Stimulated activated CD4-positive, alpha-beta T cell treated with anti-CD3 and anti-CD28 coated beads, TNF-alpha, amount 100 ng/mL, for 4 hours (primary cell): ENCODE measurements at regions not wholly inside any gene's neighbourhood (a gene's known extent, or its start where the extent isn't known, plus 50 kb on each side); places are given as distances from the start of the nearest gene placed in this dataset.
"Not testable (repeated sequence)": the region's sequence is repeated elsewhere in the genome, so short reads cannot be mapped to it uniquely, and the experiment has no call there.

Experiments
- DNase-seq, 3 experiments: peaks; one replicate each; pipeline ENCODE4 v3.0.0-alpha.2; 2020; ENCODE audit warnings: low read depth in 3 of 3

GRCh38 chrX:73943693-73944562 lies 91.4 kb upstream of the XIST start:
- DNase-seq = peak; percentile 55 to 73 (median 67)

GRCh38 chrX:73940893-73941470 lies 88.5 kb upstream of the XIST start:
- no peak for DNase-seq

- not testable (repeated sequence) for DNase-seq
Measured at GRCh38 chrX:73937843-73938242, 85.3 kb upstream of the XIST start.

GRCh38 chrX:73932522-73932921 lies 80.0 kb upstream of the XIST start:
- no peak for DNase-seq

- DNase-seq = no peak
Measured at GRCh38 chrX:73930300-73930699, 77.8 kb upstream of the XIST start.

- no peak for DNase-seq
Measured at GRCh38 chrX:73922856-73923455, 70.4 kb upstream of the XIST start.

DNA sequence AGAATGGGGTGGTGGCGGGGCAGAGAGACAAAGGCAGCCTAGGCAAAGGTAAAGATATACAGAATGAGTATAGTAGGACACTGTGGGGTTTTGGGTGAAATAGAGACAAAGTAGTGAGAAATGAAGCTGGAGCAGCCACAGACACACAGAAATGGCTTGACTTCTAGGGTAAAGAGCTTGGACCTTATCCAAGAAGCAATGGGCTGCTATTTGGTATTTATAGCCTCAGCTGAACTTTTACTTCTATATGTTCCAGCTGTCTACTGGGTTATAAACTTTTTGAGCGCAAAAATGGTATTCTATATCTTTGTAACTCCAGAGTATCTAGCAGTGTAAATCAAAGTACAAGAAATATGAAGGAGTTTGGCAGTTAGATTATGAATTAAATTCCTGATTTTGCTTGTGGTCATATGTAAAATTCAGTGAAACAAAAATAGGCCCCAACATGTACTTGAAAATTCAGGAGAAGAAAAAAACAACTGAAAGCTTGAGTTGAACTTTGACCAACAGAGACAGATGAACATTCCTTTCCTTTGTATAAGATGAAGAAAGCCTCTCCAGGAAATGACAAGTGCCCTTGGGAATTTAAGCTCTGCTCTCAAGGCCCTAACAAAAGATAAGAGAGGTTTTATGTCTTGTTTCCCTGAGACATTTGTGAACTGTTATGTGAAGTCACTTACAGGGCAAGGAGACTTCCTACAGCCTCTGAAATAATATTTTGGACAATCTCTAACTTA lies 64.6 kb upstream of the XIST start:
- DNase-seq = no peak

DNA sequence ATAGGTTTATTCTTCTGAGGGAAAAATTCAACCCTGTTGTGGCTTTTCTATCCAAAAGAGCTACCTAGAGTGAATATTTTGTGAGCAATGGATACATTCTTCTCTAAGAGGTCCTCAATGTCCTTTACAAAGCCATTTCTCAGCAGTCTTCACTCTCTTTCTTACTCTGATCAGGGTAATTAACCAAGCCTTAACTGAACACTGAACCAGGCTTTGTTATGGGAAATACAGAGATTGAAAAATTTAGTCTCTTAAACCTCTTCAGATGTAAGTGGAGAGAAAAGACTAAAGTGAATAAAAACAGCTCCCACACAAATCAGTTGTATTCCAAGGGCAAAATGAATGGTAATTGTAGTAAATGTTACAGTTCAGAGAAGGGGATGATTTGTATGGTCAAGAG lies 64.0 kb upstream of the XIST start:
- DNase-seq = no peak

GRCh38 chrX:73914792-73915191 lies 62.3 kb upstream of the XIST start:
- DNase-seq = not testable (repeated sequence)

GRCh38 chrX:73913580-73913979 lies 61.1 kb upstream of the XIST start:
- DNase-seq = no peak

DNA sequence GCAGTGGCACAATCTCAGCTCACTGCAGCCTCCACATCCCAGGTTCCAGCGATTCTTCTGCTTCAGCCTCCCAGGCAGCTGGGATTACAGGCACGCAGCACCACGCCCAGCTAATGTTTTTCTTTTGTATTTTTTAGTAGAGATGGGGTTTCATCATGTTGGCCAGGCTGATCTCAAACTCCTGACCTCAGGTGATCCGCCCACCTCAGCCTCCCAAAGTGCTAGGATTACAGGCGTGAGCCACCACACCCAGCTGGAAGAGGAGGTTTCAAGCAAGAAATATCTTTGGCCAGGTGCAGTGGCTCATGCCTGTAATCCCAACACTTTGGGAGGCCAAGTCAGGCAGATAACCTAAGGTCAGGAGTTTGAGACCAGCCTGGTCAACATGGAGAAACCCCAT lies 59.4 kb upstream of the XIST start:
- not testable (repeated sequence) for DNase-seq

- not testable (repeated sequence) for DNase-seq
Measured at GRCh38 chrX:73905749-73906374, 53.3 kb upstream of the XIST start.

DNA sequence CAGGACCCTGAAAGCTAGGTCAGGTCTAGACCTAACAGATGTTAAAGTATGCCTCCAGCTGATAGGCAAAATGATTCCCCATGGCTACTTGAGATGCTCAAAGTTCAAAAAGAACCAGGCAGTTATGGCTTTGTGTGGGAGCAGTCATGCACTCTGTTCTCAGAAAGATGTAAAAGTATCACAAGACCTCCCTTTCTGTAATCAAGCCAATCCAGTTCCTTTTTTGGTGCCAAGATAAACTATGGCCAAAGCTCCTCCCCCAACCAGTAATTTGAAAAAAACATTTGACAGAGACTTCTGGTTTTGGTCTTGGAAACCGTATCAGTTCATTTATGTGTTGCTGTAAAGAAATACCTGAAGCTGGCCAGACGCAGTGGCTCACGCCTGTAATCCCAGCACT lies 51.4 kb upstream of the XIST start:
- no peak for DNase-seq
